ENCODE measurements at regions not wholly inside any gene's neighbourhood (a gene's known extent, or its start where the extent isn't known, plus 50 kb on each side); places are given as distances from the start of the nearest gene placed in this dataset.
"Not testable (repeated sequence)": the region's sequence is repeated elsewhere in the genome, so short reads cannot be mapped to it uniquely, and the experiment has no call there.

- no peak for DNase-seq (ENCODE audit: low read depth)
Observed at GRCh38 chr18:76018210-76018609, 476.8 kb downstream of the ZNF516 start.

- DNase-seq (ENCODE audit: low read depth), result no peak
Observed at GRCh38 chr18:76013057-76013456, 482.0 kb downstream of the ZNF516 start.

GRCh38 chr18:76005632-76006208, 489.3 kb downstream of the ZNF516 start:
- no peak for DNase-seq (ENCODE audit: low read depth)

- DNase-seq (ENCODE audit: low read depth), result not testable (repeated sequence)
Observed at GRCh38 chr18:75987913-75988312, 507.1 kb downstream of the ZNF516 start.

- no peak for DNase-seq (ENCODE audit: low read depth)
Observed at GRCh38 chr18:75984853-75985252, 510.2 kb downstream of the ZNF516 start.

GRCh38 chr18:75981102-75981501, 513.9 kb downstream of the ZNF516 start:
- DNase-seq (ENCODE audit: low read depth), result no peak

- no peak for DNase-seq (ENCODE audit: low read depth)
Observed at GRCh38 chr18:75977081-75977480, 518.0 kb downstream of the ZNF516 start.

- DNase-seq (ENCODE audit: low read depth), result no peak
Observed at GRCh38 chr18:75970212-75970611, 524.8 kb downstream of the ZNF516 start.

- DNase-seq (ENCODE audit: low read depth), result no peak
Observed at GRCh38 chr18:75966431-75966830, 528.6 kb downstream of the ZNF516 start.

GRCh38 chr18:75962036-75962572, 532.9 kb downstream of the ZNF516 start:
- no peak for DNase-seq (ENCODE audit: low read depth)

- DNase-seq (ENCODE audit: low read depth), result not testable (repeated sequence)
Observed at GRCh38 chr18:75960356-75960755, 532.9 kb upstream of the SMIM21 start.

GRCh38 chr18:75959150-75959549, 531.6 kb upstream of the SMIM21 start:
- no peak for DNase-seq (ENCODE audit: low read depth)

- DNase-seq (ENCODE audit: low read depth), result no peak
Observed at GRCh38 chr18:75958683-75959082, 531.2 kb upstream of the SMIM21 start.

- no peak for DNase-seq (ENCODE audit: low read depth)
Observed at GRCh38 chr18:75945265-75945933, 517.9 kb upstream of the SMIM21 start.

GRCh38 chr18:75937306-75937705, 509.8 kb upstream of the SMIM21 start:
- DNase-seq (ENCODE audit: low read depth), result no peak

GRCh38 chr18:75936862-75937261, 509.4 kb upstream of the SMIM21 start:
- DNase-seq (ENCODE audit: low read depth), result no peak

- DNase-seq (ENCODE audit: low read depth), result no peak
Observed at GRCh38 chr18:75931079-75931478, 503.6 kb upstream of the SMIM21 start.

GRCh38 chr18:75928706-75929105, 501.2 kb upstream of the SMIM21 start:
- DNase-seq (ENCODE audit: low read depth), result no peak

GRCh38 chr18:75927791-75928190, 500.3 kb upstream of the SMIM21 start:
- DNase-seq (ENCODE audit: low read depth), result no peak

GRCh38 chr18:75926811-75927210, 499.3 kb upstream of the SMIM21 start:
- no peak for DNase-seq (ENCODE audit: low read depth)

- DNase-seq (ENCODE audit: low read depth), result no peak
Observed at GRCh38 chr18:75923169-75923568, 495.7 kb upstream of the SMIM21 start.

- no peak for DNase-seq (ENCODE audit: low read depth)
Observed at GRCh38 chr18:75916624-75916982, 489.1 kb upstream of the SMIM21 start.

GRCh38 chr18:75915941-75916623, 488.6 kb upstream of the SMIM21 start:
- no peak for DNase-seq (ENCODE audit: low read depth)
